ENCODE measurements at regions not wholly inside any gene's neighbourhood (a gene's known extent, or its start where the extent isn't known, plus 50 kb on each side); places are given as distances from the start of the nearest gene placed in this dataset.

GRCh38 chr10:91574236-91574635 is 58.6 kb downstream of the PPP1R3C start:
- TF ChIP-seq POLR2AphosphoS5 (IDR thresholded peaks at IDR 0.05; ENCODE audit: low read depth, low read length) (no peak), JUND (IDR thresholded peaks at IDR 0.05) (no peak), EP300 (IDR thresholded peaks at IDR 0.05; ENCODE audit: borderline replicate concordance in 1 of 2, low read depth in 1 of 2, low read length in 1 of 2) (no peak), RFX5 (IDR thresholded peaks at IDR 0.05; ENCODE audit: low read length) (no peak), GATA2 (CRISPR knock-in tag; IDR thresholded peaks at IDR 0.05) (no peak), CTCF (IDR thresholded peaks at IDR 0.05) (no peak), MXI1 (IDR thresholded peaks at IDR 0.05; ENCODE audit: low read depth, low read length) (no peak), FOXJ3 (CRISPR knock-in tag; IDR thresholded peaks at IDR 0.05) (no peak)
- TF ChIP-seq, protein P1, sequence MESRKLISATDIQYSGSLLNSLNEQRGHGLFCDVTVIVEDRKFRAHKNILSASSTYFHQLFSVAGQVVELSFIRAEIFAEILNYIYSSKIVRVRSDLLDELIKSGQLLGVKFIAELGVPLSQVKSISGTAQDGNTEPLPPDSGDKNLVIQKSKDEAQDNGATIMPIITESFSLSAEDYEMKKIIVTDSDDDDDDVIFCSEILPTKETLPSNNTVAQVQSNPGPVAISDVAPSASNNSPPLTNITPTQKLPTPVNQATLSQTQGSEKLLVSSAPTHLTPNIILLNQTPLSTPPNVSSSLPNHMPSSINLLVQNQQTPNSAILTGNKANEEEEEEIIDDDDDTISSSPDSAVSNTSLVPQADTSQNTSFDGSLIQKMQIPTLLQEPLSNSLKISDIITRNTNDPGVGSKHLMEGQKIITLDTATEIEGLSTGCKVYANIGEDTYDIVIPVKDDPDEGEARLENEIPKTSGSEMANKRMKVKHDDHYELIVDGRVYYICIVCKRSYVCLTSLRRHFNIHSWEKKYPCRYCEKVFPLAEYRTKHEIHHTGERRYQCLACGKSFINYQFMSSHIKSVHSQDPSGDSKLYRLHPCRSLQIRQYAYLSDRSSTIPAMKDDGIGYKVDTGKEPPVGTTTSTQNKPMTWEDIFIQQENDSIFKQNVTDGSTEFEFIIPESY (IDR thresholded peaks at IDR 0.05; ENCODE audit: borderline replicate concordance, low read depth): no peak
